PC-3 (cell line): ENCODE measurements at regions not wholly inside any gene's neighbourhood (a gene's known extent, or its start where the extent isn't known, plus 50 kb on each side); places are given as distances from the start of the nearest gene placed in this dataset.

Experiments used
- EZH2 ChIP-seq: fragments of 300-600 bp; sonication (generic); IDR thresholded peaks from one replicate; pipeline ENCODE4 v1.6.1; 2017; ENCODE audit warnings: antibody characterized with exemption, mild to moderate bottlenecking, low read length; ENCODE audit not compliant: unreplicated experiment
- EZH2phosphoT487 ChIP-seq: fragments of 300-600 bp; sonication (generic); IDR thresholded peaks from 2 replicates; pipeline ENCODE4 v1.6.1; 2018; ENCODE audit warnings: mild to moderate bottlenecking, antibody characterized with exemption, low read length, borderline replicate concordance
- TF ChIP-seq, protein P1 (sequence below): fragments of 300-600 bp; sonication (generic); conservative IDR thresholded peaks from 2 replicates; pipeline ENCODE4 v1.5.1; 2017; ENCODE audit warnings: antibody characterized with exemption, low read depth, mild to moderate bottlenecking, low read length

DNA sequence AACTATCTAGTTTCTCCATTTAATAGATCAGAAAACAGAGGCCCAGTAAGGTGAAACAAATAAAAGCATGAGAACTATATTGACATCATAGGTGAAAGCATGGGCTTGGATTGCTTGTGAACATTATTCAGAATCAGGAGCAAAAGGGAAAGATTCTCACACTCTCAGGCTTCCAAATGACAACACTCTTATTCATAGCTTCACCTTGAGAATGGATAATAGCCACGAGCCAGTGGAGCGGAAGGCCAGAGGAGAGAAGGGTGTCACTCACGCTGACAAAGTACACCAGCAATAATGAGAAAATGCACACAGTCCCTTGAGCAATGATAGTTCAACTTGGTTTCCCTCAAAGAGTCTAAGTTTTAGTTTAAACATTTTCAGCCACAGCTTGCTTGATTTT, 339.0 kb downstream of the TPBG start:
- TF ChIP-seq, protein P1, sequence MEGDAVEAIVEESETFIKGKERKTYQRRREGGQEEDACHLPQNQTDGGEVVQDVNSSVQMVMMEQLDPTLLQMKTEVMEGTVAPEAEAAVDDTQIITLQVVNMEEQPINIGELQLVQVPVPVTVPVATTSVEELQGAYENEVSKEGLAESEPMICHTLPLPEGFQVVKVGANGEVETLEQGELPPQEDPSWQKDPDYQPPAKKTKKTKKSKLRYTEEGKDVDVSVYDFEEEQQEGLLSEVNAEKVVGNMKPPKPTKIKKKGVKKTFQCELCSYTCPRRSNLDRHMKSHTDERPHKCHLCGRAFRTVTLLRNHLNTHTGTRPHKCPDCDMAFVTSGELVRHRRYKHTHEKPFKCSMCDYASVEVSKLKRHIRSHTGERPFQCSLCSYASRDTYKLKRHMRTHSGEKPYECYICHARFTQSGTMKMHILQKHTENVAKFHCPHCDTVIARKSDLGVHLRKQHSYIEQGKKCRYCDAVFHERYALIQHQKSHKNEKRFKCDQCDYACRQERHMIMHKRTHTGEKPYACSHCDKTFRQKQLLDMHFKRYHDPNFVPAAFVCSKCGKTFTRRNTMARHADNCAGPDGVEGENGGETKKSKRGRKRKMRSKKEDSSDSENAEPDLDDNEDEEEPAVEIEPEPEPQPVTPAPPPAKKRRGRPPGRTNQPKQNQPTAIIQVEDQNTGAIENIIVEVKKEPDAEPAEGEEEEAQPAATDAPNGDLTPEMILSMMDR, result no peak
- TF ChIP-seq EZH2 (no peak), EZH2phosphoT487 (no peak)
